ENCODE measurements at regions not wholly inside any gene's neighbourhood (a gene's known extent, or its start where the extent isn't known, plus 50 kb on each side); places are given as distances from the start of the nearest gene placed in this dataset.
A peak's percentile ranks its signal among the peaks of the same experiment; 100 is the strongest.

- peak; percentile 43 for DNase-seq (ENCODE audit: low read depth)
- TF ChIP-seq, protein P1, sequence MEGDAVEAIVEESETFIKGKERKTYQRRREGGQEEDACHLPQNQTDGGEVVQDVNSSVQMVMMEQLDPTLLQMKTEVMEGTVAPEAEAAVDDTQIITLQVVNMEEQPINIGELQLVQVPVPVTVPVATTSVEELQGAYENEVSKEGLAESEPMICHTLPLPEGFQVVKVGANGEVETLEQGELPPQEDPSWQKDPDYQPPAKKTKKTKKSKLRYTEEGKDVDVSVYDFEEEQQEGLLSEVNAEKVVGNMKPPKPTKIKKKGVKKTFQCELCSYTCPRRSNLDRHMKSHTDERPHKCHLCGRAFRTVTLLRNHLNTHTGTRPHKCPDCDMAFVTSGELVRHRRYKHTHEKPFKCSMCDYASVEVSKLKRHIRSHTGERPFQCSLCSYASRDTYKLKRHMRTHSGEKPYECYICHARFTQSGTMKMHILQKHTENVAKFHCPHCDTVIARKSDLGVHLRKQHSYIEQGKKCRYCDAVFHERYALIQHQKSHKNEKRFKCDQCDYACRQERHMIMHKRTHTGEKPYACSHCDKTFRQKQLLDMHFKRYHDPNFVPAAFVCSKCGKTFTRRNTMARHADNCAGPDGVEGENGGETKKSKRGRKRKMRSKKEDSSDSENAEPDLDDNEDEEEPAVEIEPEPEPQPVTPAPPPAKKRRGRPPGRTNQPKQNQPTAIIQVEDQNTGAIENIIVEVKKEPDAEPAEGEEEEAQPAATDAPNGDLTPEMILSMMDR (IDR thresholded peaks at IDR 0.05; ENCODE audit: control insufficient read depth, extremely low read depth, insufficient read depth) = no peak
- no peak overlapping the region for H3K4me3 ChIP-seq (ENCODE audit: low read depth, low read length)
These were observed 145.6 kb upstream of the LYSMD4 start for GRCh38 chr15:99878835-99879234.

DNA sequence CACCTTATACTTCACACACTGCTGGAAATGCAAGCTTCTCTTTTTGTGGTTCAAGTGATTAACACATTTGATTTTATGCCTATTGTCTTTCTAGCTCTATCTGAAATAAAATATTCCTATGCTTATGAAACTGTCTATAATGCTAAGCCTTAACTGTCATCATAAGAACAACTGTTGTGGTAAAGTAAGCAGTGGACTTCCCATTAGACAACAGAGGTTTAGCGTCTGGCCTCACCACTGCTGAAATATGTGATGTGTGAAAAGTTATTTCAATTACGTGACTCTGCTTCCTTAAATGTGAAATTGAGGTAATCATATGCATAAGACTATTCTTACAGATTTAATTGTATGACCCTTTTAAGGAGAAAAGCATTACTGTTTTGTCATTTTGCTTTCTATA is 140.2 kb upstream of the LYSMD4 start:
- TF ChIP-seq, protein P1 (IDR thresholded peaks at IDR 0.05; ENCODE audit: control insufficient read depth, extremely low read depth, insufficient read depth) = no peak
- no peak overlapping the region for H3K4me3 ChIP-seq (ENCODE audit: low read depth, low read length)
- no peak for DNase-seq (ENCODE audit: low read depth)

GRCh38 chr15:99863550-99864198 is 130.4 kb upstream of the LYSMD4 start:
- DNase-seq (ENCODE audit: low read depth) = no peak
- H3K4me3 ChIP-seq (ENCODE audit: low read depth, low read length) = no peak overlapping the region
- TF ChIP-seq, protein P1 (IDR thresholded peaks at IDR 0.05; ENCODE audit: control insufficient read depth, extremely low read depth, insufficient read depth) = no peak

- TF ChIP-seq, protein P1 (IDR thresholded peaks at IDR 0.05; ENCODE audit: control insufficient read depth, extremely low read depth, insufficient read depth) = no peak
- DNase-seq (ENCODE audit: low read depth) = no peak
- H3K4me3 ChIP-seq (ENCODE audit: low read depth, low read length) = no peak overlapping the region
These were observed 124.6 kb upstream of the LYSMD4 start for GRCh38 chr15:99857836-99858235.

DNA sequence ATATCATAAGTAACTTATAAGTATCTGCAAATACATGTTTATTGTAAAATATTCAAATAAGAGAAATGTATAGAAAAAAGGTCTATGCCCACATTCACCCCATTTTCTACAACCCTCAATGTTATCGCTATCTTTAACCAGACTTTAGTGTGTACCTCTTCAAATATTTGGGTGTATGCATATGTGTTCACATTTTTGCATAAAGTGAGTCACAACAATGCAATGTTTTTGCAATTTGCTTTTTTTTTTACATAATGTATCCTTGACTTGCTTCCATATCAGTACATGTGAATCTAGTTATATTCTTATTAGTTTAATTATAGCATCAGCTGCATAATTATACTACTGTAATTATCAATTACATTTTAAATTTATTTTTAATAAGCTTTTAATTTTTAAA is 117.3 kb upstream of the LYSMD4 start:
- TF ChIP-seq, protein P1 (IDR thresholded peaks at IDR 0.05; ENCODE audit: control insufficient read depth, extremely low read depth, insufficient read depth) = no peak
- DNase-seq (ENCODE audit: low read depth) = no peak
- no peak overlapping the region for H3K4me3 ChIP-seq (ENCODE audit: low read depth, low read length)

GRCh38 chr15:99845009-99845408 is 111.8 kb upstream of the LYSMD4 start:
- TF ChIP-seq, protein P1 (IDR thresholded peaks at IDR 0.05; ENCODE audit: control insufficient read depth, extremely low read depth, insufficient read depth) = no peak
- DNase-seq (ENCODE audit: low read depth) = no peak
- H3K4me3 ChIP-seq (ENCODE audit: low read depth, low read length) = no peak overlapping the region

DNA sequence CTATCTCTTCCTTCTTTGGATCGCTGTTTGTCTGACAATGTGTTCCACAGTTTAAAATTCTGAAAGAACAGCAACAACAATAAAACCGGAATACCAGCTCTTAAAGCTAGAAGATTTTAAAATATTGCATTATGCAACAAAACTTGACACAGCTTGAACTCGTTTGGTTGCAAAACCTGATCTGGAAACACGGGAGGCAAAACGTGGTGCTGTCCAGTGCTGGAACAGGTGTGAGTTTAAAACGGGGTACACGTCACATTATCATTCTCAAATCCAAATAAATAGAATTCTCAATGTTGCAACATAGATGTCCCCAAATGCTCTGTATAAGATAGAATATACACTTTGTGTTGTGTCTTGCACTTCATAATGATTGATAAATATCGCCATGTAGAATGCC is 110.9 kb upstream of the LYSMD4 start:
- DNase-seq (ENCODE audit: low read depth) = no peak
- H3K4me3 ChIP-seq (ENCODE audit: low read depth, low read length) = no peak overlapping the region
- TF ChIP-seq, protein P1 (IDR thresholded peaks at IDR 0.05; ENCODE audit: control insufficient read depth, extremely low read depth, insufficient read depth) = no peak
